Parathyroid adenoma (tissue), 2 donors: ENCODE measurements at regions not wholly inside any gene's neighbourhood (a gene's known extent, or its start where the extent isn't known, plus 50 kb on each side); places are given as distances from the start of the nearest gene placed in this dataset.
A peak's percentile ranks its signal among the peaks of the same experiment; 100 is the strongest.
"Not testable (repeated sequence)": the region's sequence is repeated elsewhere in the genome, so short reads cannot be mapped to it uniquely, and the experiment has no call there.

ENCODE experiments used
- H2AFZ ChIP-seq: fragments of 300-600 bp; sonication (generic); one replicate; pipeline ENCODE4 v1.7.0; 2017; ENCODE audit warnings: antibody characterized with exemption, mild to moderate bottlenecking
- H3K27ac ChIP-seq: fragments of 300-600 bp; sonication (generic); one replicate; pipeline ENCODE4 v1.7.0; 2017
- H3K27me3 ChIP-seq: fragments of 300-600 bp; sonication (generic); one replicate; pipeline ENCODE4 v1.7.0; 2017; ENCODE audit warnings: low read length; ENCODE audit not compliant: control insufficient read depth, insufficient read depth
- H3K36me3 ChIP-seq: fragments of 300-600 bp; sonication (generic); one replicate; pipeline ENCODE4 v1.7.0; 2017; ENCODE audit warnings: low read length; ENCODE audit not compliant: control insufficient read depth, insufficient read depth
- H3K4me1 ChIP-seq: fragments of 300-600 bp; sonication (generic); one replicate; pipeline ENCODE4 v1.7.0; 2017; ENCODE audit warnings: control low read depth
- H3K4me2 ChIP-seq: fragments of 300-600 bp; sonication (generic); one replicate; pipeline ENCODE4 v1.7.0; 2017; ENCODE audit warnings: low read length
- H3K4me3 ChIP-seq: fragments of 300-600 bp; sonication (generic); one replicate; pipeline ENCODE4 v1.7.0; 2017; ENCODE audit warnings: low read depth, low read length
- H3K79me2 ChIP-seq: fragments of 300-600 bp; sonication (generic); one replicate; pipeline ENCODE4 v1.7.0; 2017; ENCODE audit warnings: control low read depth
- H3K9ac ChIP-seq: fragments of 300-600 bp; sonication (generic); one replicate; pipeline ENCODE4 v1.7.0; 2017; ENCODE audit warnings: mild to moderate bottlenecking
- H3K9me3 ChIP-seq: fragments of 300-600 bp; sonication (generic); one replicate; pipeline ENCODE4 v1.7.0; 2017; ENCODE audit warnings: low read length; ENCODE audit not compliant: control insufficient read depth
- TF ChIP-seq, protein P1 (sequence below): fragments of 300-600 bp; sonication (generic); IDR thresholded peaks from one replicate; pipeline ENCODE4 v1.7.0; 2017; ENCODE audit warnings: antibody characterized with exemption, mild to moderate bottlenecking
- donor health status: primary hyperparathyroidism.

DNA sequence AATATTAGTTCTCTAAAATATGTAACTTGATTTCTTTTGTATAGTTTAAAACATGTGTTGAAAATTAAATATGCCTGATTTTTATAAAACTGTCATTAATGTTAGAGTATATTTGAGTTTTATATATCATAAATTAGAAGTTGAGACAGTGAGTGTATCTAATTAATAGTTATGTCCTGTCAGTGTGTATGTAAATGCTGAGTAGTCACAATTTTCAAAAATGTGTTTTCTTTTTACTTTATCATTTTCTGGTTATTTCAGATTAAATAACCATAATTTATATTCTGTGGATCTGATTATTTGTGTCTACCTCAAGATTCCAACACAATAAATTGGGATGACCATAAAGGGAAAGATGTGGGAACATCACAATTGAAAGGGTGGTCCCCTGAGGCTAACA, 82.7 kb upstream of the CXXC4 start:
- Histone ChIP-seq H3K79me2 (no peaks in the 10 kb centered on the region), H3K9ac (no peak overlapping the region), H3K27me3 (no peaks in the 10 kb centered on the region), H3K9me3 (no peaks in the 10 kb centered on the region), H3K4me3 (no peak overlapping the region), H3K4me1 (no peaks in the 10 kb centered on the region), H3K36me3 (no peaks in the 10 kb centered on the region), H2AFZ (no peak overlapping the region), H3K27ac (no peak overlapping the region), H3K4me2 (no peak overlapping the region)
- TF ChIP-seq, protein P1, sequence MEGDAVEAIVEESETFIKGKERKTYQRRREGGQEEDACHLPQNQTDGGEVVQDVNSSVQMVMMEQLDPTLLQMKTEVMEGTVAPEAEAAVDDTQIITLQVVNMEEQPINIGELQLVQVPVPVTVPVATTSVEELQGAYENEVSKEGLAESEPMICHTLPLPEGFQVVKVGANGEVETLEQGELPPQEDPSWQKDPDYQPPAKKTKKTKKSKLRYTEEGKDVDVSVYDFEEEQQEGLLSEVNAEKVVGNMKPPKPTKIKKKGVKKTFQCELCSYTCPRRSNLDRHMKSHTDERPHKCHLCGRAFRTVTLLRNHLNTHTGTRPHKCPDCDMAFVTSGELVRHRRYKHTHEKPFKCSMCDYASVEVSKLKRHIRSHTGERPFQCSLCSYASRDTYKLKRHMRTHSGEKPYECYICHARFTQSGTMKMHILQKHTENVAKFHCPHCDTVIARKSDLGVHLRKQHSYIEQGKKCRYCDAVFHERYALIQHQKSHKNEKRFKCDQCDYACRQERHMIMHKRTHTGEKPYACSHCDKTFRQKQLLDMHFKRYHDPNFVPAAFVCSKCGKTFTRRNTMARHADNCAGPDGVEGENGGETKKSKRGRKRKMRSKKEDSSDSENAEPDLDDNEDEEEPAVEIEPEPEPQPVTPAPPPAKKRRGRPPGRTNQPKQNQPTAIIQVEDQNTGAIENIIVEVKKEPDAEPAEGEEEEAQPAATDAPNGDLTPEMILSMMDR = no peak

DNA sequence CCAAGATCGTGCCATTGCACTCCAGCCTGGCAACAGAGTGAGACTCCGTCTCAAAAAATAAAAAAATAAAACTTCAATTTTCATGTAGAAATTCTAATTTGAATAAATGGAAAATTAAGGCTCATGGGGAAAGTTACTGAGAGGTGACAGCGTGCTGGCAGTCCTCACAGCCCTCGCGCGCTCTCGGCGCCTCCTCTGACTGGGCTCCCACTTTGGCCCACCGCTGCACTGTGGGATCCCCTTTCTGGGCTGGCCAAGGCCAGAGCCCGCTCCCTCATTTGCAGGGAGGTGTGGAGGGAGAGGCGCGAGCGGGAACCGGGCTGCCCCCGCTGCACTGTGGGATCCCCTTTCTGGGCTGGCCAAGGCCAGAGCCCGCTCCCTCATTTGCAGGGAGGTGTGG, 86.8 kb upstream of the CXXC4 start:
- not testable (repeated sequence) for H3K9ac ChIP-seq, H3K4me1 ChIP-seq, H3K27ac ChIP-seq, H3K27me3 ChIP-seq, H3K4me2 ChIP-seq, H2AFZ ChIP-seq, H3K9me3 ChIP-seq, H3K36me3 ChIP-seq, H3K4me3 ChIP-seq, H3K79me2 ChIP-seq

DNA sequence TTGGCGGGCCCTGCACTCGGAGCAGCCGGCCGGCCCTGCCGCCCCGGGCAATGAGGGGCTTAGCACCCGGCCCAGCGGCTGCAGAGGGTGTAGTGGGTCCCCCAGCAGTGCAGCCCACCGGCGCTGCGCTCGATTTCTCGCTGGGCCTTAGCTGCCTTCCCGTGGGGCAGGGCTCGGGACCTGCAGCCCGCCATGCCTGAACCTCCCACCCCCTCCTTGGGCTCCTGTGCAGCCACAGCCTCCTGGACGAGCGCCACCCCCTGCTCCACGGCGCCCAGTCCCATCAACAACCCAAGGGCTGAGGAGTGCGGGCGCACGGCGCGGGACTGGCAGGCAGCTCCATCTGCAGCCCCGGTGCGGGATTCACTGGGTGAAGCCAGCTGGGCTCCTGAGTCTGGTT, 87.4 kb upstream of the CXXC4 start:
- not testable (repeated sequence) for H3K36me3 ChIP-seq, H2AFZ ChIP-seq, H3K4me3 ChIP-seq, H3K4me2 ChIP-seq, H3K27me3 ChIP-seq, H3K27ac ChIP-seq, H3K4me1 ChIP-seq, H3K9me3 ChIP-seq, H3K79me2 ChIP-seq, H3K9ac ChIP-seq

DNA sequence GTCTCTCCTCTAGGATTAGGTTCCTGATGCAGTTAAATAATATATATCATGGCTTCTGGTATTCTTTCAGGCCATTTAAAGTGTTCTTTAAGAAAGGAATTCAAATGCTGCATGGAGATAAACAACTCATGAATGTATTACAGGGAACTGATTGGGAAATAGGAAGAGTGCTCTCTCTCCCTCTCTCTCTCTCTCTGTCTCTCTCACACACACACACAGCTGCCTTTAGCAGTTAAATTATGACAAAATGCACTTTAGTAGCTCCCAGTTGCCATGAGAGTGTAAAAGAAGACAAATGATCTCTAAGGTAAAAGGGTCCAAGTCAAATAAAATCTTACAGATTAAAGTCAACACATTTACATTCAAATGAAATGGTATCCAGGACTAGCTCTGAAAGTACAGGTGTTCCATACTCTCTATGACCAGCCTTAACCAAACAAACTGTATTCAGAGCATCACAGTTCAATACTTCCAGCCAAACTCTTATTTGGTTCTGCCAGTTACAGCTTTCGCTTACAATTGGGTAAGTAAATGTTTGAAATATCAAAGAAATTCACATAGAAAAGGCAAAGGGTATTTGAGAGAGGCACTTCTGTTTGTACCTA, 94.7 kb upstream of the CXXC4 start:
- H3K4me2 ChIP-seq = no peak overlapping the region
- no peaks in the 10 kb centered on the region for H3K36me3 ChIP-seq
- no peak overlapping the region for H3K9ac ChIP-seq
- H3K27me3 ChIP-seq = no peaks in the 10 kb centered on the region
- H3K4me3 ChIP-seq = no peak overlapping the region
- no peaks in the 10 kb centered on the region for H3K9me3 ChIP-seq
- H3K79me2 ChIP-seq = no peaks in the 10 kb centered on the region
- TF ChIP-seq, protein P1 = no peak
- H2AFZ ChIP-seq = no peak overlapping the region
- no peak overlapping the region for H3K27ac ChIP-seq
- peaks cover 7% of the 10 kb centered on the region for H3K4me1 ChIP-seq

DNA sequence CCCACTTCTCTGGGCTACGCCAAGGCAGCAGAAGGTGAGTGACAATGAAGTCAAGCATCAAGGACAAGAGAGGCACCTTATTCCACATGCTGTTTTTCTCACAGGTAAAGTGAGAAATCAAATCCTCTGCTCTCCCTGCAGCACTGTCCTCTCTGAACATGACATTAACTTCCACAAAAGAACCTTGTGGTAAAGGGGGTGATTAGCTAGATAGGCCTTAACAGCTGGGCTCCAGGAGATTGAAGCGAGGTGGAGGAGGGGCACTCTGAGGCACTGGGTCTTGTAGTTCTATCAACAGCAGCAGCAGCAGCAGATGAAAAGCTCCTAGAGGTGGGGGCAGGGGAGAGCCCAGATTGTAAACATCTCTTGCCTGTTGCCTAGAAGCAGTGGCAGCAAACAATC, 96.8 kb upstream of the CXXC4 start:
- Histone ChIP-seq H3K36me3 (no peaks in the 10 kb centered on the region), H3K9ac (no peak overlapping the region), H3K4me3 (no peak overlapping the region), H2AFZ (peak overlapping the region; percentile 60), H3K4me2 (no peak overlapping the region), H3K27me3 (no peaks in the 10 kb centered on the region), H3K27ac (peak overlapping the region; percentile 34), H3K9me3 (no peaks in the 10 kb centered on the region), H3K4me1 (peaks cover 7% of the 10 kb centered on the region), H3K79me2 (no peaks in the 10 kb centered on the region)
- TF ChIP-seq, protein P1 = no peak

DNA sequence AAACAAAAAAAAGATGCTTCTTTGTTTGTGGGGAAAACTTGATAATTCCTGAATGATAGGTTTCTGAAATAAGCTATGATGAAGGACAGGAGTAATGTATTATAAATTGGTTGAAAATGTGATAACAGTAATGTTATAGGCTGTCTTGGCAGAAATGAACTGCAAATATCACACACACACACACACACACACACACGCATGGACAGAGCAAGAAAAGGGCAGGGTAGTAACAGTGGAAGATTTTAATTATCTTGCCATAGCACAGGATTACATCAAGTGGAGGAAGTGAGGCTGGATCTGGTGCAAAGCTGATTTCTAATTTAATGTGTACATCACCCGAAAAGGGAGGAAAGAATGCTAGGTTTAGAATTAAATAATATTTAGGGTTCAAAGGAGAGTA, 97.5 kb upstream of the CXXC4 start:
- no peak overlapping the region for H3K4me3 ChIP-seq
- H3K27me3 ChIP-seq = no peaks in the 10 kb centered on the region

More for the DNA sequence above, 97.5 kb upstream of the CXXC4 start:
- H3K4me2 ChIP-seq = no peak overlapping the region
- TF ChIP-seq, protein P1 = no peak
- H3K9me3 ChIP-seq = no peaks in the 10 kb centered on the region
- H2AFZ ChIP-seq = no peak overlapping the region
- H3K4me1 ChIP-seq = peaks cover 7% of the 10 kb centered on the region
- H3K27ac ChIP-seq = no peak overlapping the region
- H3K79me2 ChIP-seq = no peaks in the 10 kb centered on the region
- H3K36me3 ChIP-seq = no peaks in the 10 kb centered on the region
- no peak overlapping the region for H3K9ac ChIP-seq
